ENCODE measurements at regions not wholly inside any gene's neighbourhood (a gene's known extent, or its start where the extent isn't known, plus 50 kb on each side); places are given as distances from the start of the nearest gene placed in this dataset.

DNA sequence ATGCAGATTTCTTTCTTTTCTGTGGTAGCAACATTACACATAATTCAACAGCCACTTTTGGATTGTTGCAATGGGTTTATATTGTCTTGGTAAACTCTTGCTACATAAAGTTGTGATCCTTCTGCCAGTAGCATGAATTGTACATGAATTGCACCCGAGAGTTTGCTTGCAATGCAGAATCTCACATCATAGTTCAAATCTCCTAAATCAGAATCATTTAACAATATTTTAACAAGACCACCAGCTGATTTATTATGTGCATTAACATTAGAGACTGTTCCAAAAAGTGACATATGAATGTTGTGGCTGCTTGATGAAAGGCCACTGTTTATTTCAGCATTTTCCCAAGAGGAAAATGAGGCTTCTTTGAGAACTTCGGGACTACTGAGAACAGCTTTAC lies 1491.8 kb upstream of the NUDT12 start:
- H2AK5ac ChIP-seq (ENCODE audit: insufficient read length, low read length): no peak overlapping the region
- no peak overlapping the region for H4K5ac ChIP-seq (ENCODE audit: insufficient read length, low read depth, low read length)
- Mint-ChIP-seq H3K4me1 (no peaks in the 10 kb centered on the region), H3K36me3 (ENCODE audit: insufficient read depth in 1 of 3, low read depth in 3 of 3) (peaks cover 0 to 24% (median 7%) of the 10 kb centered on the region in 3 experiments; a peak in 5 of 7 replicates), H3K27me3 (ENCODE audit: low read depth) (no peaks in the 10 kb centered on the region), H3K9me3 (peaks cover 20 to 27% of the 10 kb centered on the region in 2 experiments), H3K4me3 (no peak overlapping the region), H3K27ac (no peak overlapping the region)
- no peak overlapping the region for H3K18ac ChIP-seq (ENCODE audit: insufficient read length, low read depth, low read length)
- H3K23me2 ChIP-seq (ENCODE audit: insufficient read length, low read depth, low read length, poor library complexity, severe bottlenecking): no peaks in the 10 kb centered on the region
- H2BK15ac ChIP-seq (ENCODE audit: low read depth, low read length): no peak overlapping the region
- H3K79me1 ChIP-seq (ENCODE audit: insufficient read depth, low read depth, low read length, poor library complexity, severe bottlenecking): no peaks in the 10 kb centered on the region
- no peak overlapping the region for H4K8ac ChIP-seq (replicated peaks; ENCODE audit: insufficient read length, low read depth, low read length)
- no peak overlapping the region for H3K9ac ChIP-seq (ENCODE audit: extremely low read depth, insufficient read length, low read length)
- no peak overlapping the region for H2BK120ac ChIP-seq (ENCODE audit: low read depth, low read length, poor library complexity, severe bottlenecking)
- H3K14ac ChIP-seq (ENCODE audit: insufficient read depth, low read length): no peak overlapping the region
- WGBS (ENCODE audit: extremely low coverage, insufficient read length, low lambda C conversion rate): no CpG with 5 or more reads among the region's 2 CpGs
- H3K56ac ChIP-seq (ENCODE audit: insufficient read length, low read depth, low read length): no peak overlapping the region
- H3K4me1 ChIP-seq (ENCODE audit: insufficient read depth, low read length): no peaks in the 10 kb centered on the region
- no peak overlapping the region for H2AFZ ChIP-seq (ENCODE audit: low read length)
- H4K20me1 ChIP-seq (ENCODE audit: control insufficient read depth, insufficient read depth, insufficient read length): no peaks in the 10 kb centered on the region
- no peaks in the 10 kb centered on the region for H3K27me3 ChIP-seq (ENCODE audit: insufficient read depth, low read length)
- H2BK5ac ChIP-seq (ENCODE audit: insufficient read length, low read length): no peak overlapping the region
- H3K4me2 ChIP-seq (ENCODE audit: insufficient read depth, insufficient read length, low read length): no peak overlapping the region
- H3K79me2 ChIP-seq (ENCODE audit: insufficient read depth, low read length): no peaks in the 10 kb centered on the region
- no peak for DNase-seq
- TF ChIP-seq, protein P1, sequence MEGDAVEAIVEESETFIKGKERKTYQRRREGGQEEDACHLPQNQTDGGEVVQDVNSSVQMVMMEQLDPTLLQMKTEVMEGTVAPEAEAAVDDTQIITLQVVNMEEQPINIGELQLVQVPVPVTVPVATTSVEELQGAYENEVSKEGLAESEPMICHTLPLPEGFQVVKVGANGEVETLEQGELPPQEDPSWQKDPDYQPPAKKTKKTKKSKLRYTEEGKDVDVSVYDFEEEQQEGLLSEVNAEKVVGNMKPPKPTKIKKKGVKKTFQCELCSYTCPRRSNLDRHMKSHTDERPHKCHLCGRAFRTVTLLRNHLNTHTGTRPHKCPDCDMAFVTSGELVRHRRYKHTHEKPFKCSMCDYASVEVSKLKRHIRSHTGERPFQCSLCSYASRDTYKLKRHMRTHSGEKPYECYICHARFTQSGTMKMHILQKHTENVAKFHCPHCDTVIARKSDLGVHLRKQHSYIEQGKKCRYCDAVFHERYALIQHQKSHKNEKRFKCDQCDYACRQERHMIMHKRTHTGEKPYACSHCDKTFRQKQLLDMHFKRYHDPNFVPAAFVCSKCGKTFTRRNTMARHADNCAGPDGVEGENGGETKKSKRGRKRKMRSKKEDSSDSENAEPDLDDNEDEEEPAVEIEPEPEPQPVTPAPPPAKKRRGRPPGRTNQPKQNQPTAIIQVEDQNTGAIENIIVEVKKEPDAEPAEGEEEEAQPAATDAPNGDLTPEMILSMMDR (conservative IDR thresholded peaks at IDR 0.05): no peak
- no peak overlapping the region for H3K27ac ChIP-seq (ENCODE audit: insufficient read length, low read depth, low read length)
- H3T11ph ChIP-seq (ENCODE audit: low read length): no peak overlapping the region
- no peak overlapping the region for H3K23ac ChIP-seq (ENCODE audit: insufficient read length, low read depth, low read length)
- no peak overlapping the region for H3K4ac ChIP-seq (ENCODE audit: low read depth, low read length)
- no peak overlapping the region for H4K91ac ChIP-seq (ENCODE audit: insufficient read length, low read depth, low read length)
- peaks cover 5% of the 10 kb centered on the region for H3K9me3 ChIP-seq (ENCODE audit: control insufficient read depth, low read depth, low read length)
- no peak overlapping the region for H2BK12ac ChIP-seq (ENCODE audit: insufficient read length, low read depth, low read length)
- no peak overlapping the region for H2BK20ac ChIP-seq (ENCODE audit: low read depth, low read length, poor library complexity, severe bottlenecking)
